ENCODE measurements at regions not wholly inside any gene's neighbourhood (a gene's known extent, or its start where the extent isn't known, plus 50 kb on each side); places are given as distances from the start of the nearest gene placed in this dataset.

- TF ChIP-seq CTCF (IDR thresholded peaks at IDR 0.05) (no peak), ZFX (IDR thresholded peaks at IDR 0.05; ENCODE audit: borderline replicate concordance) (no peak)
Measured at GRCh38 chr4:107253579-107254068, 217.5 kb upstream of the DKK2 start.

Measured in 22Rv1 (cell line).